PC-3 (cell line): ENCODE measurements at regions not wholly inside any gene's neighbourhood (a gene's known extent, or its start where the extent isn't known, plus 50 kb on each side); places are given as distances from the start of the nearest gene placed in this dataset.

Experiments
- ATAC-seq: fragments of 200-7000 bp; cut with Tn5 transposase; 2 replicates; pipeline ENCODE4 v1.9.1; 2020; ENCODE audit warnings: mild to moderate bottlenecking, moderate library complexity
- BruUV-seq: library from RNA; stranded (reverse); fragments of 400-500 nt; replicated peaks from 2 replicates; lab custom pipeline; 2021; lab: Mats Ljungman, UMichigan
- CTCF ChIA-PET: fragments of 300-600 bp; sonication (Branson Sonifier 250); formaldehyde crosslinking; loops from one replicate; lab custom pipeline; 2022; ENCODE audit warnings: antibody characterized with exemption; lab: Charles Lee
- POLR2A ChIA-PET: fragments of 300-600 bp; sonication (Branson Sonifier 250); formaldehyde crosslinking; loops from one replicate; lab custom pipeline; 2022; ENCODE audit warnings: antibody characterized with exemption; ENCODE audit not compliant: unreplicated experiment; lab: Charles Lee
- DNase-seq: peaks from one replicate; pipeline ENCODE4 v3.0.0-alpha.2; 2015
- H2AFZ ChIP-seq: fragments of 300-600 bp; sonication (generic); 2 replicates; pipeline ENCODE4 v1.6.0; 2016; ENCODE audit warnings: antibody characterized with exemption, low read length
- H3F3A ChIP-seq: fragments of 300-600 bp; sonication (generic); one replicate; pipeline ENCODE4 v1.6.0; 2017; ENCODE audit warnings: antibody characterized with exemption, low read length, control low read depth, mild to moderate bottlenecking; ENCODE audit not compliant: unreplicated experiment
- H3K27ac ChIP-seq: fragments of 300-600 bp; sonication (generic); 2 replicates; pipeline ENCODE4 v1.5.1; 2016; ENCODE audit warnings: mild to moderate bottlenecking, low read length
- H3K27me3 ChIP-seq: fragments of 300-600 bp; sonication (generic); 2 replicates; pipeline ENCODE4 v1.6.1; 2016; ENCODE audit warnings: low read length, mixed read lengths
- H3K36me3 ChIP-seq: fragments of 300-600 bp; sonication (generic); 2 replicates; pipeline ENCODE4 v1.6.1; 2016; ENCODE audit warnings: low read depth, mixed run types, low read length, mixed read lengths
- H3K4me1 ChIP-seq: fragments of 300-600 bp; sonication (generic); 2 replicates; pipeline ENCODE4 v1.5.1; 2016; ENCODE audit warnings: low read length; ENCODE audit not compliant: insufficient read depth
- H3K4me2 ChIP-seq: fragments of 300-600 bp; sonication (generic); 2 replicates; pipeline ENCODE4 v1.6.0; 2016; ENCODE audit warnings: low read length
- H3K4me3 ChIP-seq: fragments of 300-600 bp; sonication (generic); 2 replicates; pipeline ENCODE4 v1.5.1; 2016; ENCODE audit warnings: mild to moderate bottlenecking, low read length, mixed read lengths
- H3K79me2 ChIP-seq: fragments of 300-600 bp; sonication (generic); 2 replicates; pipeline ENCODE4 v1.6.1; 2017; ENCODE audit warnings: low read length, mixed read lengths
- H3K9ac ChIP-seq: fragments of 300-600 bp; sonication (generic); 2 replicates; pipeline ENCODE4 v1.6.0; 2016; ENCODE audit warnings: mild to moderate bottlenecking, low read length
- H3K9me2 ChIP-seq: fragments of 300-600 bp; sonication (generic); replicated peaks from 2 replicates; pipeline ENCODE4 v1.6.1; 2016; ENCODE audit warnings: mixed run types, low read length, mixed read lengths
- H3K9me3 ChIP-seq: fragments of 300-600 bp; sonication (generic); 2 replicates; pipeline ENCODE4 v1.6.1; 2016; ENCODE audit warnings: low read length, mixed read lengths
- H4K20me1 ChIP-seq: fragments of 300-600 bp; sonication (generic); 2 replicates; pipeline ENCODE4 v1.6.1; 2016; ENCODE audit warnings: low read length, mixed read lengths
- EZH2 ChIP-seq: fragments of 300-600 bp; sonication (generic); IDR thresholded peaks from one replicate; pipeline ENCODE4 v1.6.1; 2017; ENCODE audit warnings: antibody characterized with exemption, mild to moderate bottlenecking, low read length; ENCODE audit not compliant: unreplicated experiment
- EZH2phosphoT487 ChIP-seq: fragments of 300-600 bp; sonication (generic); IDR thresholded peaks from 2 replicates; pipeline ENCODE4 v1.6.1; 2018; ENCODE audit warnings: mild to moderate bottlenecking, antibody characterized with exemption, low read length, borderline replicate concordance
- intact Hi-C: fragments of 100-400 bp; cut with micrococcal nuclease; formaldehyde crosslinking; loops from 2 replicates; pipeline ENCODE4 v1.9.0; 2023
- TF ChIP-seq, protein P1 (sequence below): fragments of 300-600 bp; sonication (generic); conservative IDR thresholded peaks from 2 replicates; pipeline ENCODE4 v1.5.1; 2017; ENCODE audit warnings: antibody characterized with exemption, low read depth, mild to moderate bottlenecking, low read length

DNA sequence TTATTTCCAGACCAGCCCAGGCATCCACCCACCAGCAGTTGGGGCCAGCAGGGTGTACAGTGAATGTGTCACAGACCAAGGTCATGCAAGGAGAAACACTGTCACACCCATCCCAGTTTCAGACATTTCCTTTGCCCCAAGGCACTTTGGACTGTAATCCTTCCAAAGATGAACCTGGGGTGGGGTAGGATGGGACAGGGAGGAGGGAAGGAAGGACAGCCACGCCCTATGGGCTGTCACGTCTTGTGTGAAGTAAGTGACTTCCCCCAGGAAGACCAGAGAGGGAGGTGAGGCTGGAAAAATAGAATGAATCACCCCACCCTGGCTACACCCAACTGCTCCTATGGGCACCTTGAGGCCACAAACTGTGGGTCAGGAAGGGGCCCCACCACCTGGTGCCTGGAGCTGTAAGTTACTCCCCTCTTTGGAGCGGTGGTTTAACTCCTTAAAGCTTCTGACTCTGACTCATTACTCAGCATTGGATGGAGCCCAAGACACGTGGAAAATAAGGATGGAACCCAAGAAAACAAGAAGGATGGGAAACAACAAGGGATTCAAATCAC is 349.9 kb upstream of the KLF3 start:
- POLR2A ChIA-PET = no interaction called here
- Histone ChIP-seq H3K9me2 (no peaks in the 10 kb centered on the region), H3K9ac (peak overlapping the region; percentile 65), H4K20me1 (no peaks in the 10 kb centered on the region), H3K27ac (peak overlapping the region; percentile 89), H3K4me3 (no peak overlapping the region), H3K4me1 (peaks cover 36% of the 10 kb centered on the region), H3K36me3 (no peaks in the 10 kb centered on the region), H3K9me3 (no peaks in the 10 kb centered on the region), H3F3A (no peaks in the 10 kb centered on the region), H3K79me2 (no peaks in the 10 kb centered on the region), H3K4me2 (0 out of 2 replicates have a peak overlapping the region, but pooled peaks have one; percentile 20), H2AFZ (peak overlapping the region; percentile 41; the same call in 1 of the 2 replicates), H3K27me3 (no peaks in the 10 kb centered on the region)
- TF ChIP-seq, protein P1, sequence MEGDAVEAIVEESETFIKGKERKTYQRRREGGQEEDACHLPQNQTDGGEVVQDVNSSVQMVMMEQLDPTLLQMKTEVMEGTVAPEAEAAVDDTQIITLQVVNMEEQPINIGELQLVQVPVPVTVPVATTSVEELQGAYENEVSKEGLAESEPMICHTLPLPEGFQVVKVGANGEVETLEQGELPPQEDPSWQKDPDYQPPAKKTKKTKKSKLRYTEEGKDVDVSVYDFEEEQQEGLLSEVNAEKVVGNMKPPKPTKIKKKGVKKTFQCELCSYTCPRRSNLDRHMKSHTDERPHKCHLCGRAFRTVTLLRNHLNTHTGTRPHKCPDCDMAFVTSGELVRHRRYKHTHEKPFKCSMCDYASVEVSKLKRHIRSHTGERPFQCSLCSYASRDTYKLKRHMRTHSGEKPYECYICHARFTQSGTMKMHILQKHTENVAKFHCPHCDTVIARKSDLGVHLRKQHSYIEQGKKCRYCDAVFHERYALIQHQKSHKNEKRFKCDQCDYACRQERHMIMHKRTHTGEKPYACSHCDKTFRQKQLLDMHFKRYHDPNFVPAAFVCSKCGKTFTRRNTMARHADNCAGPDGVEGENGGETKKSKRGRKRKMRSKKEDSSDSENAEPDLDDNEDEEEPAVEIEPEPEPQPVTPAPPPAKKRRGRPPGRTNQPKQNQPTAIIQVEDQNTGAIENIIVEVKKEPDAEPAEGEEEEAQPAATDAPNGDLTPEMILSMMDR = no peak
- TF ChIP-seq EZH2 (no peak), EZH2phosphoT487 (no peak)
- intact Hi-C loops = no loop called here
- peak; percentile 79 for DNase-seq
- no TSS peak for BruUV-seq
- CTCF ChIA-PET = no interaction called here
- ATAC-seq = peak; percentile 54

DNA sequence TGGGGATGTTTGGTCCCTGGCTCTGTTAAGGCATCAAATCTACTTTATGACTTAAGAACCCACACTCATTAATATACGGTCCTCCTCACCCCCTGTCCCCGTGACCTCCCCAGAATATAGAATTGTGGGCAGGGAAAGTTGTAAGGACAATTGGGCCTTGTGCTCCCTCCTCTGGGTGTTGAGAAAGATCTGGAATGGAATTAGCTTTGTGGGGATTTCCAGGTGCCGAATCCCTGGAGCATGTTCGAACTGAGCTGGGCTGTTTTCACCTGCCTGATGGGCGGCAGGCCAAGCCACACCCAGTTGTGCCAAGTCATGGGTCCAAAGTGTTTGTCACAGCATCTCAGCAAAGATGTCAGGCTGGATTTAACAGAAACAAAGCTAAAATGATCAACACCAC is 349.3 kb upstream of the KLF3 start:
- TF ChIP-seq, protein P1 = no peak
- no peaks in the 10 kb centered on the region for H3K27me3 ChIP-seq

DNA sequence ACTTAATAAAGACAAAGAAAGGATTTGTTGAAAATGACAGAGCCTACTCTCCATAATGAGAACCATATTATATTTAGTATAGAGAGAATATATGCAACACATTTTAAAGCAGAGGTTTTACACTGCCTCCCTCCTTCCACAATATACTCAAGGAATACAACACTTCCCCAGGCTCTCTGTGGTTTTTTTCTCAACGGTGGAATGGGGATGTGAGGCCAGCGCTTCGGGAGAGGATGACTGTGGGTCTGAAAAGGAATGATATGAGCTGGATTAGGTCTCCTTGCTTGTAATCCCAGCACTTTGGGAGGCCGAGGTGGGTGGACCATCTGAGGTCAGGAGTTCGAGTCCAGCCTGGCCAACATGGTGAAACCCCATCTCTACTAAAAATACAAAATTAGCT is 348.7 kb upstream of the KLF3 start:
- POLR2A ChIA-PET = no interaction called here
- Histone ChIP-seq H3K4me1 (peaks cover 38% of the 10 kb centered on the region), H4K20me1 (no peaks in the 10 kb centered on the region), H3F3A (no peaks in the 10 kb centered on the region), H3K4me2 (no peak overlapping the region), H2AFZ (no peak overlapping the region), H3K36me3 (no peaks in the 10 kb centered on the region), H3K79me2 (no peaks in the 10 kb centered on the region), H3K9ac (no peak overlapping the region), H3K4me3 (no peak overlapping the region), H3K9me3 (no peaks in the 10 kb centered on the region), H3K27me3 (no peaks in the 10 kb centered on the region), H3K9me2 (no peaks in the 10 kb centered on the region), H3K27ac (peak overlapping the region; percentile 89)
- ATAC-seq = no peak
- TF ChIP-seq EZH2 = no peak
- TF ChIP-seq EZH2phosphoT487 = no peak
- TF ChIP-seq, protein P1 = no peak
- no peak for DNase-seq
- BruUV-seq = no TSS peak
- CTCF ChIA-PET = no interaction called here
- intact Hi-C loops = loop anchor here (5.0 kb wide), 1 partner anchor 253 kb away; no protein-coding TSS in a partner anchor

More for the DNA sequence above, 349.3 kb upstream of the KLF3 start:
- peak; percentile 47 for DNase-seq
- BruUV-seq = no TSS peak
- Histone ChIP-seq H3K27ac (peak overlapping the region; percentile 89), H3K9ac (peak overlapping the region; percentile 65), H3F3A (no peaks in the 10 kb centered on the region), H3K4me3 (no peak overlapping the region), H2AFZ (peak overlapping the region; percentile 41; the same call in 1 of the 2 replicates), H3K9me3 (no peaks in the 10 kb centered on the region), H3K4me2 (0 out of 2 replicates have a peak overlapping the region, but pooled peaks have one; percentile 20), H3K36me3 (no peaks in the 10 kb centered on the region), H3K4me1 (peaks cover 36% of the 10 kb centered on the region), H4K20me1 (no peaks in the 10 kb centered on the region), H3K9me2 (no peaks in the 10 kb centered on the region), H3K79me2 (no peaks in the 10 kb centered on the region)
- intact Hi-C loops = loop anchor here (5.0 kb wide), 1 partner anchor 252 kb away; no protein-coding TSS in a partner anchor
- ChIA-PET CTCF (no interaction called here), POLR2A (no interaction called here)
- ATAC-seq = no peak
